ENCODE measurements at regions not wholly inside any gene's neighbourhood (a gene's known extent, or its start where the extent isn't known, plus 50 kb on each side); places are given as distances from the start of the nearest gene placed in this dataset.

- no peak for TF ChIP-seq SUZ12 (IDR thresholded peaks at IDR 0.05; ENCODE audit: extremely low read depth, insufficient read depth, insufficient read length)
- no peak for TF ChIP-seq YY1 (IDR thresholded peaks at IDR 0.05; ENCODE audit: insufficient read depth, insufficient read length)
- no peak for TF ChIP-seq ZNF274 (IDR thresholded peaks at IDR 0.05; ENCODE audit: low read depth, low read length)
Observed at GRCh38 chr16:17578981-17579874, 108.5 kb upstream of the XYLT1 start.
